ENCODE measurements at regions not wholly inside any gene's neighbourhood (a gene's known extent, or its start where the extent isn't known, plus 50 kb on each side); places are given as distances from the start of the nearest gene placed in this dataset.

- no peak for TF ChIP-seq CTCF (IDR thresholded peaks at IDR 0.05)
- TF ChIP-seq POLR2A (IDR thresholded peaks at IDR 0.05) = no peak
Observed at GRCh38 chr10:53579773-53580172, 807.2 kb upstream of the MBL2 start.

Data from esophagus squamous epithelium (tissue), 4 donors.